ENCODE measurements at regions not wholly inside any gene's neighbourhood (a gene's known extent, or its start where the extent isn't known, plus 50 kb on each side); places are given as distances from the start of the nearest gene placed in this dataset.

DNA sequence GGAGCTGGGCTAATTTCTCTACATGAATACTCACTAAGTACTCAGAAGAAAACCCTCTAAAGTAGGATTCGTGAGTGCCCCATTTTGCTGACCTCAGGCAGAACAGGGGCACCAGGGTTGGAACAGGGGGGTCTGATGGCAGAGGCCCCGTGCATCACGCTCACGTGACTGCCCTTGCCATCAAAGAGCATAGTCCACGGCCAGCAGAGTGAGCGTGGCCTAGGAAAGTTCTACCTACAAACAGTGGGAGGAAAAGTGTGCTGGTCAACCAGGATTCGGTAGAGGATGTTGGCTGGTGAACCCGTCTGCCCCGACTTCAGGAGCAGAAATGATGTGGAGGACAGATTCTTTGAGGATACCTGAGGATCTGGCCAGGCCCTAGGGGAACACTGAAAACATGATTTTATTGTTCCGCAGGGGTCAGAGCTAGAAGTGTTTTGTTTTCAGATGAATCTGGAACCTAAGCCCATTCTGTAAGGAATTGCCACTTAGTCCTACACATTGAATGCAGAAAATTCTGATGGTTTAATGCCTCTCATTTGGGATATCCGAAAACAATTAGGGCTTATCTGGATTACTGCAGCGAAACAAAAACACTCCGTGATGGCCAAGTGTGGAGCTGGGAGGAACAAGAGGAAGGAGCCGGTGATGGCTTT is 138.8 kb upstream of the SHH start:
- CTCF ChIA-PET, result no interaction called here
- TF ChIP-seq, protein P1, sequence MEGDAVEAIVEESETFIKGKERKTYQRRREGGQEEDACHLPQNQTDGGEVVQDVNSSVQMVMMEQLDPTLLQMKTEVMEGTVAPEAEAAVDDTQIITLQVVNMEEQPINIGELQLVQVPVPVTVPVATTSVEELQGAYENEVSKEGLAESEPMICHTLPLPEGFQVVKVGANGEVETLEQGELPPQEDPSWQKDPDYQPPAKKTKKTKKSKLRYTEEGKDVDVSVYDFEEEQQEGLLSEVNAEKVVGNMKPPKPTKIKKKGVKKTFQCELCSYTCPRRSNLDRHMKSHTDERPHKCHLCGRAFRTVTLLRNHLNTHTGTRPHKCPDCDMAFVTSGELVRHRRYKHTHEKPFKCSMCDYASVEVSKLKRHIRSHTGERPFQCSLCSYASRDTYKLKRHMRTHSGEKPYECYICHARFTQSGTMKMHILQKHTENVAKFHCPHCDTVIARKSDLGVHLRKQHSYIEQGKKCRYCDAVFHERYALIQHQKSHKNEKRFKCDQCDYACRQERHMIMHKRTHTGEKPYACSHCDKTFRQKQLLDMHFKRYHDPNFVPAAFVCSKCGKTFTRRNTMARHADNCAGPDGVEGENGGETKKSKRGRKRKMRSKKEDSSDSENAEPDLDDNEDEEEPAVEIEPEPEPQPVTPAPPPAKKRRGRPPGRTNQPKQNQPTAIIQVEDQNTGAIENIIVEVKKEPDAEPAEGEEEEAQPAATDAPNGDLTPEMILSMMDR (IDR thresholded peaks at IDR 0.05), result no peak
- H3K36me3 ChIP-seq (ENCODE audit: insufficient read depth, low read length), result no peaks in the 10 kb centered on the region
- H3K9me3 ChIP-seq (ENCODE audit: control insufficient read depth in 1 of 2, insufficient read depth in 1 of 2, low read length in 2 of 2), result peaks cover 0 to 23% of the 10 kb centered on the region in 2 experiments
- H3K4me3 ChIP-seq (ENCODE audit: low read length), result no peak overlapping the region
- intact Hi-C loops (cut with DNase I, micrococcal nuclease), result no loop called here
- no peak overlapping the region for H3K27ac Mint-ChIP-seq
- H3K9me3 Mint-ChIP-seq, result no peaks in the 10 kb centered on the region
- no peaks in the 10 kb centered on the region for H3K36me3 Mint-ChIP-seq (ENCODE audit: low read depth)
- H3K4me1 ChIP-seq (ENCODE audit: insufficient read depth, low read length), result no peaks in the 10 kb centered on the region
- ATAC-seq (ENCODE audit: poor library complexity), result no peak
- H3K27me3 ChIP-seq (ENCODE audit: control insufficient read depth in 1 of 2, insufficient read depth in 2 of 2, low read length in 2 of 2), result peaks cover 2 to 4% of the 10 kb centered on the region in 2 experiments
- H3K4me3 Mint-ChIP-seq, result no peak overlapping the region
- DNase-seq, result no peak
- H3K4me1 Mint-ChIP-seq (ENCODE audit: low read depth), result peaks cover 11% of the 10 kb centered on the region
- H3K27ac ChIP-seq (ENCODE audit: low read depth in 1 of 2, low read length in 2 of 2), result no peak overlapping the region
- H3K27me3 Mint-ChIP-seq, result peaks cover 4% of the 10 kb centered on the region
- POLR2A ChIA-PET, result no interaction called here

- ChIA-PET CTCF (no interaction called here), POLR2A (no interaction called here)
- no peak for DNase-seq
- Mint-ChIP-seq H3K27ac (no peak overlapping the region), H3K27me3 (peaks cover 4% of the 10 kb centered on the region), H3K36me3 (ENCODE audit: low read depth) (no peaks in the 10 kb centered on the region), H3K9me3 (no peaks in the 10 kb centered on the region), H3K4me3 (no peak overlapping the region), H3K4me1 (ENCODE audit: low read depth) (peaks cover 13% of the 10 kb centered on the region)
- Histone ChIP-seq H3K27ac (ENCODE audit: low read depth in 1 of 2, low read length in 2 of 2) (no peak overlapping the region), H3K36me3 (ENCODE audit: insufficient read depth, low read length) (no peaks in the 10 kb centered on the region), H3K4me1 (ENCODE audit: insufficient read depth, low read length) (no peaks in the 10 kb centered on the region), H3K27me3 (ENCODE audit: control insufficient read depth in 1 of 2, insufficient read depth in 2 of 2, low read length in 2 of 2) (peaks cover 2 to 4% of the 10 kb centered on the region in 2 experiments), H3K4me3 (ENCODE audit: low read length) (no peak overlapping the region), H3K9me3 (ENCODE audit: control insufficient read depth in 1 of 2, insufficient read depth in 1 of 2, low read length in 2 of 2) (peaks cover 0 to 24% of the 10 kb centered on the region in 2 experiments)
- TF ChIP-seq, protein P1 (IDR thresholded peaks at IDR 0.05), result no peak
- intact Hi-C loops (cut with DNase I, micrococcal nuclease), result no loop called here
- ATAC-seq (ENCODE audit: poor library complexity), result no peak
These were observed 136.6 kb upstream of the SHH start for GRCh38 chr7:155948845-155949244.

- H3K4me3 ChIP-seq (ENCODE audit: low read length), result no peak overlapping the region
- H3K27ac Mint-ChIP-seq, result no peak overlapping the region
- ATAC-seq (ENCODE audit: poor library complexity) (no peak), DNase-seq (no peak)
- H3K4me3 Mint-ChIP-seq, result no peak overlapping the region
- intact Hi-C loops (cut with DNase I, micrococcal nuclease), result no loop called here
- H3K27ac ChIP-seq (ENCODE audit: low read depth in 1 of 2, low read length in 2 of 2), result no peak overlapping the region
- ChIA-PET CTCF (no interaction called here), POLR2A (no interaction called here)
- H3K36me3 ChIP-seq (ENCODE audit: insufficient read depth, low read length), result no peaks in the 10 kb centered on the region
- H3K9me3 ChIP-seq (ENCODE audit: control insufficient read depth in 1 of 2, insufficient read depth in 1 of 2, low read length in 2 of 2), result peaks cover 0 to 20% of the 10 kb centered on the region in 2 experiments
- peaks cover 17% of the 10 kb centered on the region for H3K4me1 Mint-ChIP-seq (ENCODE audit: low read depth)
- TF ChIP-seq, protein P1 (IDR thresholded peaks at IDR 0.05), result no peak
- peaks cover 2 to 4% of the 10 kb centered on the region in 2 experiments for H3K27me3 ChIP-seq (ENCODE audit: control insufficient read depth in 1 of 2, insufficient read depth in 2 of 2, low read length in 2 of 2)
- H3K27me3 Mint-ChIP-seq, result peaks cover 4% of the 10 kb centered on the region
- no peaks in the 10 kb centered on the region for H3K9me3 Mint-ChIP-seq
- H3K36me3 Mint-ChIP-seq (ENCODE audit: low read depth), result no peaks in the 10 kb centered on the region
- H3K4me1 ChIP-seq (ENCODE audit: insufficient read depth, low read length), result no peaks in the 10 kb centered on the region
These were observed 136.2 kb upstream of the SHH start for GRCh38 chr7:155948423-155948822.

Data from CD4-positive, alpha-beta T cell (primary cell).